CD4-positive, alpha-beta T cell treated with Interleukin-1 beta for 1 hour (primary cell): ENCODE measurements at regions not wholly inside any gene's neighbourhood (a gene's known extent, or its start where the extent isn't known, plus 50 kb on each side); places are given as distances from the start of the nearest gene placed in this dataset.

Experiments
- DNase-seq, 2 donors: peaks; one replicate each; pipeline ENCODE4 v3.0.0-alpha.2; 2020 to 2022

- no peak for DNase-seq
Observed at GRCh38 chr1:34270181-34270580, 93.5 kb downstream of the C1orf94 start.

GRCh38 chr1:34272152-34272551, 95.4 kb downstream of the C1orf94 start:
- no peak for DNase-seq

GRCh38 chr1:34275150-34275549, 98.4 kb downstream of the C1orf94 start:
- DNase-seq, result no peak

GRCh38 chr1:34276606-34277005, 99.9 kb downstream of the C1orf94 start:
- DNase-seq, result no peak

- DNase-seq, result no peak
Observed at GRCh38 chr1:34277150-34277549, 100.4 kb downstream of the C1orf94 start.

GRCh38 chr1:34278211-34278610, 101.5 kb downstream of the C1orf94 start:
- no peak for DNase-seq

GRCh38 chr1:34279971-34280370, 103.3 kb downstream of the C1orf94 start:
- no peak for DNase-seq

- no peak for DNase-seq
Observed at GRCh38 chr1:34280509-34280908, 103.8 kb downstream of the C1orf94 start.

GRCh38 chr1:34283142-34283541, 106.4 kb downstream of the C1orf94 start:
- DNase-seq, result no peak

GRCh38 chr1:34286511-34286910, 109.8 kb downstream of the C1orf94 start:
- DNase-seq, result no peak

GRCh38 chr1:34290831-34291230, 114.1 kb downstream of the C1orf94 start:
- no peak for DNase-seq

GRCh38 chr1:34292472-34292871, 115.8 kb downstream of the C1orf94 start:
- no peak for DNase-seq

- DNase-seq, result no peak
Observed at GRCh38 chr1:34296059-34296458, 119.4 kb downstream of the C1orf94 start.

- no peak for DNase-seq
Observed at GRCh38 chr1:34302798-34303197, 126.1 kb downstream of the C1orf94 start.

- DNase-seq, result no peak
Observed at GRCh38 chr1:34303218-34303617, 126.5 kb downstream of the C1orf94 start.

- DNase-seq, result no peak
Observed at GRCh38 chr1:34306568-34306967, 129.9 kb downstream of the C1orf94 start.

GRCh38 chr1:34312359-34312758, 135.7 kb downstream of the C1orf94 start:
- DNase-seq, result no peak

GRCh38 chr1:34315974-34316373, 139.3 kb downstream of the C1orf94 start:
- DNase-seq, result no peak

GRCh38 chr1:34316773-34317172, 140.1 kb downstream of the C1orf94 start:
- no peak for DNase-seq

- DNase-seq, result no peak
Observed at GRCh38 chr1:34319218-34319617, 142.5 kb downstream of the C1orf94 start.

- DNase-seq, result no peak
Observed at GRCh38 chr1:34320053-34320669, 143.5 kb downstream of the C1orf94 start.

- DNase-seq, result no peak
Observed at GRCh38 chr1:34322969-34323368, 146.3 kb downstream of the C1orf94 start.

GRCh38 chr1:34324879-34325440, 148.3 kb downstream of the C1orf94 start:
- DNase-seq, result no peak

GRCh38 chr1:34328281-34328799, 151.6 kb downstream of the C1orf94 start:
- DNase-seq, result no peak

GRCh38 chr1:34330061-34330460, 153.4 kb downstream of the C1orf94 start:
- no peak for DNase-seq
